DMS79 (cell line): ENCODE measurements at regions not wholly inside any gene's neighbourhood (a gene's known extent, or its start where the extent isn't known, plus 50 kb on each side); places are given as distances from the start of the nearest gene placed in this dataset.

ENCODE experiments used
- DNase-seq: peaks from one replicate; lab custom pipeline; 2025; lab: John Stamatoyannopoulos, UW

- DNase-seq: no peak
These were observed 61.9 kb downstream of the EXOSC2 start for GRCh38 chr9:130755377-130756007.

- no peak for DNase-seq
These were observed 62.5 kb downstream of the EXOSC2 start for GRCh38 chr9:130756037-130756436.

GRCh38 chr9:130756455-130757152 is 63.0 kb downstream of the EXOSC2 start:
- no peak for DNase-seq

GRCh38 chr9:130759738-130760137 is 66.2 kb downstream of the EXOSC2 start:
- DNase-seq: no peak

- DNase-seq: no peak
These were observed 70.0 kb downstream of the EXOSC2 start for GRCh38 chr9:130763331-130764171.

GRCh38 chr9:130765137-130766020 is 69.7 kb upstream of the ABL1 start:
- no peak for DNase-seq

- DNase-seq: no peak
These were observed 68.8 kb upstream of the ABL1 start for GRCh38 chr9:130766021-130766926.

- no peak for DNase-seq
These were observed 68.1 kb upstream of the ABL1 start for GRCh38 chr9:130766927-130767307.

GRCh38 chr9:130768265-130768664 is 66.8 kb upstream of the ABL1 start:
- no peak for DNase-seq

- no peak for DNase-seq
These were observed 66.1 kb upstream of the ABL1 start for GRCh38 chr9:130768891-130769403.

GRCh38 chr9:130770093-130770492 is 65.0 kb upstream of the ABL1 start:
- no peak for DNase-seq

- peak; percentile 5 for DNase-seq
These were observed 64.2 kb upstream of the ABL1 start for GRCh38 chr9:130770679-130771442.

GRCh38 chr9:130772185-130772584 is 62.9 kb upstream of the ABL1 start:
- DNase-seq: no peak

- DNase-seq: no peak
These were observed 60.9 kb upstream of the ABL1 start for GRCh38 chr9:130774183-130774582.

GRCh38 chr9:130775336-130775991 is 59.6 kb upstream of the ABL1 start:
- no peak for DNase-seq

- no peak for DNase-seq
These were observed 55.8 kb upstream of the ABL1 start for GRCh38 chr9:130779153-130779855.

- DNase-seq: no peak
These were observed 54.6 kb upstream of the ABL1 start for GRCh38 chr9:130780415-130780814.

- DNase-seq: peak; percentile 12
These were observed 54.1 kb upstream of the ABL1 start for GRCh38 chr9:130780865-130781504.
